ENCODE measurements at regions not wholly inside any gene's neighbourhood (a gene's known extent, or its start where the extent isn't known, plus 50 kb on each side); places are given as distances from the start of the nearest gene placed in this dataset.

DNA sequence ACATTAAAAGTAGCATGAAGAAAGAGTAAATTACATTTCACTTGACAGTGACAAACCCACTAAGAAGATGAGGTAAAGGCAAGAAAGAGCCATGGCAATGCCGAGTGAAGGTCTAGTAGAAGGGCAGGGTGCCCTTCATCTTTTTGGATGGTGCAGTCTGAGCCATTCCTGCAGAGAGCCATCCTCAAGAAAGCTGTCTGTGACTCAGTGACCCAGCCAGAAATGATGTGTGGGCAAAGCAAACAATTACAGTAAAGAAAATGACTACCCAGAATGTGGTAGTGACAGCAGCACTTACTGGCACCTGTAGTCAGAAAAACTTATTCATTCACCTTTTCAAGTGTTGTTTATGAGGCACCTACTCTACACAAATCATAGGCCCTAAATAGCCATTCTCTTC lies 281.7 kb downstream of the DUSP6 start:
- no peaks in the 10 kb centered on the region for H3K9me3 Mint-ChIP-seq (ENCODE audit: unreplicated experiment)
- no peak overlapping the region for H3K4me3 Mint-ChIP-seq (ENCODE audit: unreplicated experiment)
- no peaks in the 10 kb centered on the region for H3K27me3 Mint-ChIP-seq (ENCODE audit: unreplicated experiment)
- H3K27ac Mint-ChIP-seq (ENCODE audit: unreplicated experiment): no peak overlapping the region
- no peaks in the 10 kb centered on the region for H3K4me1 Mint-ChIP-seq (ENCODE audit: unreplicated experiment)
- TF ChIP-seq CTCF (IDR thresholded peaks at IDR 0.05): no peak
- no peaks in the 10 kb centered on the region for H3K36me3 Mint-ChIP-seq (ENCODE audit: unreplicated experiment)
- DNase-seq (ENCODE audit: extremely low spot score, unreplicated experiment): no peak

DNA sequence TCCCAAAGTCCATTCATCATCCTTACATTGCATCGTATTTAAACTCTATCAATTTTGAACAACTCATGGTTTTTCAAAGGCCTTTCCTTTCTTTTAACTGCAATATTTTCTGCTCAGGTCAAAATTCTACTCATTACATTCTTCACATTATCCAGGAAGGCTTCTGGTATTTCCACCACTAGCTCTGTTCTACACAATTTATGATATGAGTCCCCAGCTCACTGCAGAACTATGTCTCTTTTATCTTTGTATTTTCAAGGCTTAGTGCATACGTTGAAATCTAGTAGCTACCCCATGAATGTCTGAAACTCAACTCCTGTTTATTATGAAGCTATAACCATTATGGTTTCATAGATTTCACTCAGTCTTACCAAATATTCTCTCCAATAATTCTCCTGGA lies 282.9 kb downstream of the DUSP6 start:
- H3K4me1 Mint-ChIP-seq (ENCODE audit: unreplicated experiment): peaks cover 3% of the 10 kb centered on the region
- DNase-seq (ENCODE audit: extremely low spot score, unreplicated experiment): no peak
- no peaks in the 10 kb centered on the region for H3K27me3 Mint-ChIP-seq (ENCODE audit: unreplicated experiment)
- TF ChIP-seq CTCF (IDR thresholded peaks at IDR 0.05): no peak
- H3K27ac Mint-ChIP-seq (ENCODE audit: unreplicated experiment): no peak overlapping the region
- H3K9me3 Mint-ChIP-seq (ENCODE audit: unreplicated experiment): peaks cover 4% of the 10 kb centered on the region
- no peaks in the 10 kb centered on the region for H3K36me3 Mint-ChIP-seq (ENCODE audit: unreplicated experiment)
- H3K4me3 Mint-ChIP-seq (ENCODE audit: unreplicated experiment): no peak overlapping the region

DNA sequence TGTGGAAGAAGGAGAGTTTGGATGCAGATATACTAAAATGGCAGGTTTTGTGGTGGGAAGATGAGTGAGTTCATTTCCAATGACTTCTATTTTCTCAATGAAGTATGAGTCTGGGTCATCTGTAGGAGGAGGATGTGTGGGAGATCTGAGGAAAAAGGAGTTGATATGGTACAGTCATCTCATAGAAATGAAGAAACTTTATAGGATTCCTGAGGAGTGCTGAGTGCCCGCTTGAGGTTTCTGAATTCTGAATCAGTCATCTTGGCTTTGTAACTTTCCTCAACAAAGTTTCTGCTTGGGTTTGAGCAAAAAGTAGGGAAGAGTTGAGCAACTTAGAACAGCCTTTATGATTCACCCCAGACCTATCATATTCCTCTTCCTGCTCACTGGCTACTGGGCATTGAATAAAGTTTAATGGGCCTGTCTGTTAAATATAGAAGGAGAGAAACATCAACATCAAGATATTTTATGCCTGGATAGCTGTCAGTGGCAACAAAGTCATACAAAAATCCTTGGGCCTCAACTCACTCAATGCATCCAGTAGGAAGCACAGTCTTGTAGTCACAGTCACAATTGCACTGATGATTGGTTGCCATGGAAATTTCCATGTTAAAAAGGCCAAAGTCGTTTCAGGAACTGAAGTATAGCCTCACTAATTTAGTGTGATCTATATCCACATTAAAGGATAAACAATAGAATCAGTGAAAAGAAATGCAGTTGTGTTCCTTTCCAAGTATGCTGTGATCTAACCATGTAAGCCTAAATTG lies 284.7 kb downstream of the DUSP6 start:
- no peak for DNase-seq (ENCODE audit: extremely low spot score, unreplicated experiment)
- H3K4me1 Mint-ChIP-seq (ENCODE audit: unreplicated experiment): peaks cover 4% of the 10 kb centered on the region
- H3K27me3 Mint-ChIP-seq (ENCODE audit: unreplicated experiment): no peaks in the 10 kb centered on the region
- no peaks in the 10 kb centered on the region for H3K36me3 Mint-ChIP-seq (ENCODE audit: unreplicated experiment)
- no peak overlapping the region for H3K4me3 Mint-ChIP-seq (ENCODE audit: unreplicated experiment)
- H3K27ac Mint-ChIP-seq (ENCODE audit: unreplicated experiment): no peak overlapping the region
- H3K9me3 Mint-ChIP-seq (ENCODE audit: unreplicated experiment): peaks cover 4% of the 10 kb centered on the region
- TF ChIP-seq CTCF (IDR thresholded peaks at IDR 0.05): no peak

- Mint-ChIP-seq H3K27ac (ENCODE audit: unreplicated experiment) (no peak overlapping the region), H3K9me3 (ENCODE audit: unreplicated experiment) (peaks cover 4% of the 10 kb centered on the region), H3K27me3 (ENCODE audit: unreplicated experiment) (no peaks in the 10 kb centered on the region), H3K36me3 (ENCODE audit: unreplicated experiment) (no peaks in the 10 kb centered on the region), H3K4me1 (ENCODE audit: unreplicated experiment) (peaks cover 11% of the 10 kb centered on the region), H3K4me3 (ENCODE audit: unreplicated experiment) (no peak overlapping the region)
- no peak for DNase-seq (ENCODE audit: extremely low spot score, unreplicated experiment)
- TF ChIP-seq CTCF (IDR thresholded peaks at IDR 0.05): no peak
These were observed 287.5 kb downstream of the DUSP6 start for GRCh38 chr12:89064780-89065179.

GRCh38 chr12:89064151-89064550 lies 288.1 kb downstream of the DUSP6 start:
- peaks cover 4% of the 10 kb centered on the region for H3K9me3 Mint-ChIP-seq (ENCODE audit: unreplicated experiment)
- no peak for DNase-seq (ENCODE audit: extremely low spot score, unreplicated experiment)
- TF ChIP-seq CTCF (IDR thresholded peaks at IDR 0.05): no peak
- no peaks in the 10 kb centered on the region for H3K36me3 Mint-ChIP-seq (ENCODE audit: unreplicated experiment)
- peaks cover 16% of the 10 kb centered on the region for H3K4me1 Mint-ChIP-seq (ENCODE audit: unreplicated experiment)
- H3K27ac Mint-ChIP-seq (ENCODE audit: unreplicated experiment): no peak overlapping the region
- H3K27me3 Mint-ChIP-seq (ENCODE audit: unreplicated experiment): no peaks in the 10 kb centered on the region
- H3K4me3 Mint-ChIP-seq (ENCODE audit: unreplicated experiment): no peak overlapping the region
